ENCODE measurements at regions not wholly inside any gene's neighbourhood (a gene's known extent, or its start where the extent isn't known, plus 50 kb on each side); places are given as distances from the start of the nearest gene placed in this dataset.
"Not testable (repeated sequence)": the region's sequence is repeated elsewhere in the genome, so short reads cannot be mapped to it uniquely, and the experiment has no call there.

GRCh38 chrX:109920325-109920724, 82.6 kb upstream of the TMEM164 start:
- Histone ChIP-seq H3K27me3 (ENCODE audit: insufficient read depth, poor library complexity, severe bottlenecking) (no peaks in the 10 kb centered on the region), H3K4me3 (replicated peaks; ENCODE audit: insufficient read depth, low read length) (no peak overlapping the region), H3K27ac (replicated peaks) (no peak overlapping the region)
- no peak for DNase-seq (ENCODE audit: low read depth in 1 of 2, low spot score in 1 of 2)
- TF ChIP-seq POLR2AphosphoS5 (IDR thresholded peaks at IDR 0.05; ENCODE audit: low read depth), result no peak

- DNase-seq (ENCODE audit: low read depth in 1 of 2, low spot score in 1 of 2), result no peak
- no peak for TF ChIP-seq SPI1 (IDR thresholded peaks at IDR 0.05; ENCODE audit: borderline replicate concordance, low read depth)
- TF ChIP-seq GABPA (IDR thresholded peaks at IDR 0.05; ENCODE audit: low read depth), result no peak
- no peak for TF ChIP-seq CTCF (IDR thresholded peaks at IDR 0.05; ENCODE audit: insufficient read depth, low read length)
- no peak for TF ChIP-seq POLR2AphosphoS5 (IDR thresholded peaks at IDR 0.05; ENCODE audit: low read depth)
- no peak for TF ChIP-seq REST (IDR thresholded peaks at IDR 0.05; ENCODE audit: insufficient replicate concordance, low read depth)
- Histone ChIP-seq H3K4me3 (replicated peaks; ENCODE audit: insufficient read depth, low read length) (no peak overlapping the region), H3K27me3 (ENCODE audit: insufficient read depth, poor library complexity, severe bottlenecking) (no peaks in the 10 kb centered on the region), H3K27ac (replicated peaks) (no peak overlapping the region)
These were observed 82.0 kb upstream of the TMEM164 start for GRCh38 chrX:109920868-109921267.

GRCh38 chrX:109922190-109922589, 80.7 kb upstream of the TMEM164 start:
- Histone ChIP-seq H3K27ac (replicated peaks) (no peak overlapping the region), H3K4me3 (replicated peaks; ENCODE audit: insufficient read depth, low read length) (no peak overlapping the region), H3K27me3 (ENCODE audit: insufficient read depth, poor library complexity, severe bottlenecking) (no peaks in the 10 kb centered on the region)
- DNase-seq (ENCODE audit: low read depth in 1 of 2, low spot score in 1 of 2), result no peak
- TF ChIP-seq CTCF (IDR thresholded peaks at IDR 0.05; ENCODE audit: insufficient read depth, low read length) (no peak), POLR2AphosphoS5 (IDR thresholded peaks at IDR 0.05; ENCODE audit: low read depth) (no peak), GABPA (IDR thresholded peaks at IDR 0.05; ENCODE audit: low read depth) (no peak), SPI1 (IDR thresholded peaks at IDR 0.05; ENCODE audit: borderline replicate concordance, low read depth) (no peak), REST (IDR thresholded peaks at IDR 0.05; ENCODE audit: insufficient replicate concordance, low read depth) (no peak)

- not testable (repeated sequence) for H3K27me3 ChIP-seq (ENCODE audit: insufficient read depth, poor library complexity, severe bottlenecking); H3K27ac ChIP-seq (replicated peaks); DNase-seq (ENCODE audit: low read depth in 1 of 2, low spot score in 1 of 2); H3K4me3 ChIP-seq (replicated peaks; ENCODE audit: insufficient read depth, low read length)
These were observed 77.9 kb upstream of the TMEM164 start for GRCh38 chrX:109925003-109925402.

GRCh38 chrX:109925656-109926055, 77.3 kb upstream of the TMEM164 start:
- DNase-seq (ENCODE audit: low read depth in 1 of 2, low spot score in 1 of 2), result no peak
- no peak for TF ChIP-seq POLR2AphosphoS5 (IDR thresholded peaks at IDR 0.05; ENCODE audit: low read depth)
- no peak for TF ChIP-seq SPI1 (IDR thresholded peaks at IDR 0.05; ENCODE audit: borderline replicate concordance, low read depth)
- TF ChIP-seq REST (IDR thresholded peaks at IDR 0.05; ENCODE audit: insufficient replicate concordance, low read depth), result no peak
- TF ChIP-seq GABPA (IDR thresholded peaks at IDR 0.05; ENCODE audit: low read depth), result no peak
- TF ChIP-seq CTCF (IDR thresholded peaks at IDR 0.05; ENCODE audit: insufficient read depth, low read length), result no peak
- H3K27ac ChIP-seq (replicated peaks), result no peak overlapping the region
- H3K27me3 ChIP-seq (ENCODE audit: insufficient read depth, poor library complexity, severe bottlenecking), result no peaks in the 10 kb centered on the region
- H3K4me3 ChIP-seq (replicated peaks; ENCODE audit: insufficient read depth, low read length), result no peak overlapping the region
